SK-N-SH treated with all-trans-retinoic acid at 6 μM for 48 hours (cell line): ENCODE measurements at regions not wholly inside any gene's neighbourhood (a gene's known extent, or its start where the extent isn't known, plus 50 kb on each side); places are given as distances from the start of the nearest gene placed in this dataset.

ENCODE experiments used
- ATAC-seq: fragments of 200-7000 bp; cut with Tn5 transposase; 3 replicates; pipeline ENCODE4 v1.9.1; 2020; ENCODE audit warnings: mild to moderate bottlenecking, moderate library complexity
- ARNTL ChIP-seq: fragments of 450-650 bp; formaldehyde crosslinking; IDR thresholded peaks from 2 replicates; pipeline ENCODE4 v1.5.0; 2020; ENCODE audit warnings: low read depth, mild to moderate bottlenecking, moderate library complexity, borderline replicate concordance
- BACH2 ChIP-seq: fragments of 250-450 bp; sonication (Bioruptor Pico); IDR thresholded peaks from 2 replicates; pipeline ENCODE4 v1.9.0; 2021; ENCODE audit warnings: mild to moderate bottlenecking, borderline replicate concordance
- CSDC2 ChIP-seq: fragments of 250-450 bp; sonication (Bioruptor Pico); IDR thresholded peaks from 2 replicates; pipeline ENCODE4 v1.5.0; 2020; ENCODE audit warnings: mild to moderate bottlenecking, moderate library complexity
- ESRRG ChIP-seq: fragments of 250-450 bp; sonication (Bioruptor Pico); IDR thresholded peaks from 2 replicates; pipeline ENCODE4 v1.6.1; 2021; ENCODE audit warnings: mild to moderate bottlenecking
- GLIS3 ChIP-seq: fragments of 250-450 bp; sonication (Bioruptor Pico); IDR thresholded peaks from 2 replicates; pipeline ENCODE4 v1.5.0; 2020; ENCODE audit warnings: mild to moderate bottlenecking, moderate library complexity
- OSR1 ChIP-seq: fragments of 250-450 bp; sonication (Bioruptor Pico); IDR thresholded peaks from 2 replicates; pipeline ENCODE4 v1.8.0; 2022; ENCODE audit warnings: moderate library complexity, mild to moderate bottlenecking, inconsistent platforms
- POU6F1 ChIP-seq: fragments of 250-450 bp; sonication (Bioruptor Pico); IDR thresholded peaks from 2 replicates; pipeline ENCODE4 v1.8.0; 2021; ENCODE audit warnings: low read depth, mild to moderate bottlenecking, moderate library complexity, borderline replicate concordance
- PPARA ChIP-seq: fragments of 250-450 bp; sonication (Bioruptor Pico); IDR thresholded peaks from 2 replicates; pipeline ENCODE4 v1.5.0; 2020; ENCODE audit warnings: mild to moderate bottlenecking, borderline replicate concordance
- RARB ChIP-seq: fragments of 250-450 bp; sonication (Bioruptor Pico); IDR thresholded peaks from 2 replicates; pipeline ENCODE4 v1.8.0; 2021; ENCODE audit warnings: mild to moderate bottlenecking, moderate library complexity
- SNAI2 ChIP-seq: fragments of 250-450 bp; sonication (Bioruptor Pico); IDR thresholded peaks from 2 replicates; pipeline ENCODE4 v1.5.0; 2020; ENCODE audit warnings: mild to moderate bottlenecking, moderate library complexity
- TCF4 ChIP-seq: fragments of 250-450 bp; sonication (Bioruptor Pico); IDR thresholded peaks from 2 replicates; pipeline ENCODE4 v1.8.0; 2021; ENCODE audit warnings: mild to moderate bottlenecking, moderate library complexity, borderline replicate concordance
- TOX ChIP-seq: fragments of 250-450 bp; sonication (Bioruptor Pico); IDR thresholded peaks from 2 replicates; pipeline ENCODE4 v1.8.0; 2021; ENCODE audit warnings: mild to moderate bottlenecking, moderate library complexity, borderline replicate concordance
- TSHZ2 ChIP-seq: fragments of 250-450 bp; sonication (Bioruptor Pico); IDR thresholded peaks from 2 replicates; pipeline ENCODE4 v1.5.0; 2020; ENCODE audit warnings: mild to moderate bottlenecking, moderate library complexity
- ZC3H10 ChIP-seq: fragments of 250-450 bp; sonication (Bioruptor Pico); IDR thresholded peaks from 2 replicates; pipeline ENCODE4 v1.5.1; 2021; ENCODE audit warnings: mild to moderate bottlenecking, moderate library complexity
- ZFP3 ChIP-seq: fragments of 250-450 bp; sonication (Bioruptor Pico); IDR thresholded peaks from 2 replicates; pipeline ENCODE4 v1.5.0; 2020; ENCODE audit warnings: mild to moderate bottlenecking, moderate library complexity
- ZFP30 ChIP-seq: fragments of 450-650 bp; formaldehyde crosslinking; IDR thresholded peaks from 2 replicates; pipeline ENCODE4 v1.5.0; 2022; ENCODE audit warnings: mild to moderate bottlenecking, moderate library complexity
- ZNF565 ChIP-seq: fragments of 450-650 bp; formaldehyde crosslinking; conservative IDR thresholded peaks from 2 replicates; pipeline ENCODE4 v1.5.0; 2020; ENCODE audit warnings: low read depth, mild to moderate bottlenecking, moderate library complexity
- ZNF70 ChIP-seq: fragments of 450-650 bp; formaldehyde crosslinking; IDR thresholded peaks from 2 replicates; pipeline ENCODE4 v1.5.0; 2020; ENCODE audit warnings: mild to moderate bottlenecking, moderate library complexity
- ZNF8 ChIP-seq: fragments of 450-650 bp; formaldehyde crosslinking; IDR thresholded peaks from 2 replicates; pipeline ENCODE4 v1.5.0; 2020; ENCODE audit warnings: mild to moderate bottlenecking, moderate library complexity
- TF ChIP-seq, protein P1 (sequence below): fragments of 250-450 bp; sonication (Bioruptor Pico); IDR thresholded peaks from 2 replicates; pipeline ENCODE4 v1.8.0; 2020; ENCODE audit warnings: mild to moderate bottlenecking, moderate library complexity, borderline replicate concordance

GRCh38 chr3:124053871-124054270, 61.9 kb upstream of the ROPN1 start:
- TF ChIP-seq TOX (CRISPR knock-in tag) (no peak), ZC3H10 (CRISPR knock-in tag) (no peak)

GRCh38 chr3:124056846-124057245, 64.9 kb upstream of the ROPN1 start:
- TF ChIP-seq OSR1 (CRISPR knock-in tag): no peak
- TF ChIP-seq BACH2 (CRISPR knock-in tag): no peak
- no peak for TF ChIP-seq ZFP3 (CRISPR knock-in tag)
- no peak for TF ChIP-seq ZFP30 (CRISPR knock-in tag)
- no peak for TF ChIP-seq ARNTL (CRISPR knock-in tag)

More at GRCh38 chr3:124053871-124054270, 61.9 kb upstream of the ROPN1 start:
- ATAC-seq: no peak

DNA sequence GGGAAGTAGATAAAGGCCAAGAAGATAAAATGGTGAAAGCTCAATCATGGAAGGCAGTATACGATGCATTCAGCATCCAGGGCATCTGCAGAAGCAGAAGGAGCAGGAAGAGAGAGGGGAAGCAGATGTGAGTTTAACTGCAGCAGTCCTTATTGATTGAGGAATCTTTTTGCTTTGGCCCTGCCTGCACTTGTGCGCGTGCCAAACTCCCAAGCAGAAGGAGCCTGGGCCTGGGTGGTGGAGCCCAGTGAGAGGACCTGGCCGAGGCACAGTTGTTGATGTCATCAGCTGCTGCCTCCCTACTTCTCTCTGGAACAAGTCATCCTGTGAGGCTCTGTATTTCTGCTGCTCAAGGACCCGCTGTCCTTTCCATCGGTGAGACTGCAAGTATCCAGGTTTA, 65.5 kb upstream of the ROPN1 start:
- ATAC-seq: no peak
- TF ChIP-seq ZNF70 (CRISPR knock-in tag) (no peak), ZNF565 (CRISPR knock-in tag) (no peak), TSHZ2 (no peak), ARNTL (CRISPR knock-in tag) (no peak), POU6F1 (CRISPR knock-in tag) (no peak), ZFP30 (CRISPR knock-in tag) (no peak), SNAI2 (CRISPR knock-in tag) (no peak), TOX (CRISPR knock-in tag) (no peak), GLIS3 (CRISPR knock-in tag) (no peak), ZNF8 (CRISPR knock-in tag) (no peak)

More at GRCh38 chr3:124056846-124057245, 64.9 kb upstream of the ROPN1 start:
- no peak for ATAC-seq

DNA sequence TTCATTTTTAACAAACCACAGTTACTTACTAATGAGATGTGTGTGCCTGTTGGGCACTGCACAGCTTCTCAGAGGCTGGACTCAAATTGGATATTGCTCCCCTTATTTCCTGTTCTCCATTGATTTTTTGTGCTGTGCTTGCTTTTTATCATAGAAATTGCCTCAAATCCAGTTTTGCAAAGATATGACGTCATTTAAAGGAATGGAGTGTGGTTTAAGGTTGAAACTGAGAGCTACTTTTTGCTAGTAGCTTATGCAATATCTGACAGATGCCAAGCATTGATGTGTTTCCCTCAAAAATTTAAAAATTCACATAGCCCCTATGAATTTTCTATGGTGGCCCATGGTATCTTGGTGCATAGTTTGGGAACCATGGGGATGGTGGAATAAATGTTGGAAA, 67.7 kb upstream of the ROPN1 start:
- ATAC-seq: no peak

More for the DNA sequence above, 67.7 kb upstream of the ROPN1 start:
- no peak for TF ChIP-seq ZC3H10 (CRISPR knock-in tag)
- no peak for TF ChIP-seq PPARA (CRISPR knock-in tag)
- TF ChIP-seq ZNF70 (CRISPR knock-in tag): no peak
- TF ChIP-seq TSHZ2: no peak
- TF ChIP-seq POU6F1 (CRISPR knock-in tag): no peak
- TF ChIP-seq TCF4 (CRISPR knock-in tag): no peak
- no peak for TF ChIP-seq BACH2 (CRISPR knock-in tag)
- TF ChIP-seq, protein P1, sequence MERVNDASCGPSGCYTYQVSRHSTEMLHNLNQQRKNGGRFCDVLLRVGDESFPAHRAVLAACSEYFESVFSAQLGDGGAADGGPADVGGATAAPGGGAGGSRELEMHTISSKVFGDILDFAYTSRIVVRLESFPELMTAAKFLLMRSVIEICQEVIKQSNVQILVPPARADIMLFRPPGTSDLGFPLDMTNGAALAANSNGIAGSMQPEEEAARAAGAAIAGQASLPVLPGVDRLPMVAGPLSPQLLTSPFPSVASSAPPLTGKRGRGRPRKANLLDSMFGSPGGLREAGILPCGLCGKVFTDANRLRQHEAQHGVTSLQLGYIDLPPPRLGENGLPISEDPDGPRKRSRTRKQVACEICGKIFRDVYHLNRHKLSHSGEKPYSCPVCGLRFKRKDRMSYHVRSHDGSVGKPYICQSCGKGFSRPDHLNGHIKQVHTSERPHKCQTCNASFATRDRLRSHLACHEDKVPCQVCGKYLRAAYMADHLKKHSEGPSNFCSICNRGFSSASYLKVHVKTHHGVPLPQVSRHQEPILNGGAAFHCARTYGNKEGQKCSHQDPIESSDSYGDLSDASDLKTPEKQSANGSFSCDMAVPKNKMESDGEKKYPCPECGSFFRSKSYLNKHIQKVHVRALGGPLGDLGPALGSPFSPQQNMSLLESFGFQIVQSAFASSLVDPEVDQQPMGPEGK (CRISPR knock-in tag): no peak
- TF ChIP-seq TOX (CRISPR knock-in tag): no peak
- no peak for TF ChIP-seq CSDC2
- TF ChIP-seq ZNF565 (CRISPR knock-in tag): no peak
- no peak for TF ChIP-seq ZFP3 (CRISPR knock-in tag)
- no peak for TF ChIP-seq RARB (CRISPR knock-in tag)
- no peak for TF ChIP-seq ARNTL (CRISPR knock-in tag)
- TF ChIP-seq ESRRG (CRISPR knock-in tag): no peak
- TF ChIP-seq GLIS3 (CRISPR knock-in tag): no peak
- no peak for TF ChIP-seq OSR1 (CRISPR knock-in tag)
